Muscle of arm (tissue), 1 donor: ENCODE measurements at regions not wholly inside any gene's neighbourhood (a gene's known extent, or its start where the extent isn't known, plus 50 kb on each side); places are given as distances from the start of the nearest gene placed in this dataset.

ENCODE experiments used
- DNase-seq: peaks from one replicate; pipeline ENCODE4 v3.0.0-alpha.2; 2013

- DNase-seq, result no peak
Measured at GRCh38 chrX:20522420-20522819, 255.7 kb upstream of the RPS6KA3 start.

- DNase-seq, result no peak
Measured at GRCh38 chrX:20521222-20521621, 254.5 kb upstream of the RPS6KA3 start.

- DNase-seq, result no peak
Measured at GRCh38 chrX:20519826-20520225, 253.1 kb upstream of the RPS6KA3 start.

DNA sequence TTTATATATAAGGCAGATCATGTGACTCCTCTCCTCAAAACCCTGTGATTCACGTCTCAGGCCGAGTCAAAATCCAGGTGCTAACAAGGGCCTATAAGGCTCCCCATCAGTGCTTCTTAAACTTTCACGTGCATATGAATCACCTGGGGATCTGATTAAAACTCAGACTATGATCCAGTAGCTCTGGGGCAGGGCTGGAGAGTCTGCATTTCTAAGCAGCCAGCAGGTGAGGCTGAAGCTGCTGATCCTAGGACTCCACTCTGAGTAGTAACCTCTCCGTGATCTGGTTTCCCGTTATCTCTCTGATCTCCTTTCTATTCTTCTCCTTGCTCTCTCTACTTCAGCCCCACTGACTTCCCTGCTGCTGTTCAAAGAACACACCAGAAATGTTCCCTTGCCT lies 252.4 kb upstream of the RPS6KA3 start:
- no peak for DNase-seq

DNA sequence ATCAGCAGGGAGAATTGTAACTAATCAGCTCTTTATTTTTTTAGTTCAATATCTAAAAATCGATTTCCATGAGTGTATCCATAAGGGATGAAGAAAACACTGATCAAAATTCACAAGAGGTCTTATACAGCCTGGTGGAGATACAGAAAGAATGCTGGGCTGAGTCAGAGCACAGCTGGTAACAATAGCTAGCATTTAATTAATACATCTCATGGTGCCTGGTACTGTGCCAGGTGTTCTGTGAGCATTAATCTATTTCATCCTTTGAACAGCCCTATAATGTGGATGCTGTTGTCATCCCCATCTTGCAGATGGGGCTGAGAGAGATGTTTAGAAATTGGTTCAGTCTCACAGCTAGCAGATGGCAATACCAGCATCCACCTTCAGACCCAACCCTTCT lies 250.9 kb upstream of the RPS6KA3 start:
- DNase-seq, result no peak

- no peak for DNase-seq
Measured at GRCh38 chrX:20515841-20516461, 249.2 kb upstream of the RPS6KA3 start.

GRCh38 chrX:20514358-20514757 lies 247.6 kb upstream of the RPS6KA3 start:
- no peak for DNase-seq

- DNase-seq, result no peak
Measured at GRCh38 chrX:20513185-20513584, 246.5 kb upstream of the RPS6KA3 start.

DNA sequence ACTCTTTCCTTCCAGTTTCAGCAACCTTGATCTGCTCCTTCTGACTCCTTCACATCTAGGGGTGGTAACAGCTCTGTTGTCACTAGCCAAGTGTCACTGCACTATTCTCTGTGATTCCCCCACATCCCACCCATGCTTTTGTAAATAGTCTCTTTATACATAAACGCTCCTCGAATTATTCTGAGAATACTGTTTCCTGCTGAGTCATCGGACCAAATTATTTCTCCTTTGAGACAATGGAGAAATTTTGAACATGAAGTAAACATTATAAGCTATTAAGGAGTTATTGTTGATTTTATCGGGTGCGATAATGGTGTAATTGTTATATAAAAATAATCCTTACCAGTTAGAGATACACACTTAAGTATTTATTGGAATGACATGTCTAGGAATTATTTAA lies 245.1 kb upstream of the RPS6KA3 start:
- no peak for DNase-seq

DNA sequence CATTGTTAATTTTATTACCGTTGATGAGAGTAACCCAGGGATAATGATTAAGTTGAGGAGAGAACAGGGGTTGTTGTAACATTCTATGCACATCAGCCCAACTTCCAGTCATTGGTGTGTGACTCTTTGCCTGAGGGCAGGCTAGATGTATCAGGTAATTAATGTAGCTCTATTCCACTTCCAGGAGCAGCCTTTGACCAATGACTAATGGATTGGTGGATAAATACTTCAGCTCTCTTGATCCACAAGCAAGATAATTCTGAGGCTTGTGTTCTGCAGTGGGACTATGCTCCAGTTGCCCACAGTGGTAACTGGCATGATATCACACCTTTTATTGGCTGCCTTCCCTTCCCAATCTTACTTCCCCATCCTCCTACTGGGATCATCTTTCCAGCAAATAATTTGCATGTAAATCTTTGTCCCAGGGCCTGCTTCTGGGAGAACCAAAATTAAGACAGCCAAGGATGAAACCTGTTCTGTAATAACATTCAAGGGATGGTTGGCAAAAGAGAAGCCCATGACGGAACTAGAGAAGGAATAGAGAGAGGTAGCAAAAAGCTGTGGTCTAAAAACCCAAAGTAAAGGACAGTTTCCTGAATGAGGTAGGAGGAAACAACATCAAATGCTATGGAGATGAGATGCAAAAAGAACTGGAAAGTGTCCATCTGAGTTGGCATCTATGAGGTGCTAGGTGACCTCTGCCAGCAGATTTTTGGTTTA lies 241.4 kb upstream of the RPS6KA3 start:
- DNase-seq, result no peak

DNA sequence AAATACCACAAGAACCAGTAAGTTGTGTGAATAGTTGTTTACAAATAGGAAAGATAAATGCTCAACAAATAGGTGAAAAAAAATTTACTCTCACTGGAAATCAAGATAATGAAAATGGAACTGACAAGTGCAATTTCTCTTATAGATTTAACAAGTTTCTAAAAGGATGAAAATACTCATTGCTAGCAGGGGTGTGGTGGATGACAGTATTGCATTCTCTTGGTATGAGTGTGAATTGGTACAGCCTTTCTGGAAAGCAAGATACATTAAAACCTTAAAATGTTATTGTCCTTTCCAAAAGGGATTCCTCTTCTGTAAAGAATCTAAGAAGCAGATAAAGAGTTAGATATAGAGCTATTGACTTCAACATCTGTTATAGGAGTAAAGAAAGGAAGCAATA lies 240.0 kb upstream of the RPS6KA3 start:
- DNase-seq, result no peak

DNA sequence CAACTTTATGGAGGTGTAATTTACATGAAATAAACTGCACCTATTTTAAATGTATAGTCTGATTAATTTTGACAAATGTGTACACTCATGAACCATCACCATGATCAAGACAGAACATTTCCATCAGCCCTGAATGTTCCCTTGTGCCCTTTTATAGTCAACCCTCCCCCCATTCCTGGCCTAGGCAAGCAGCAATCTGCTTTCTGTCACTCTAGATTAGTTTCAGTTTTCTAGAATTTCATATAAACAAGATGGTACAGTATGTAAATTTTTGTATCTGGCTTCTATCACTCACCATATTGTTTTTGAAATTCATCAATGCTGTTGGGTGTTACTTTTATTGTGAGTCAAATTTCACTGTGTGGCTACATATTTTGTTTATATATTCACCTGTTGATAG lies 234.2 kb upstream of the RPS6KA3 start:
- DNase-seq, result no peak

DNA sequence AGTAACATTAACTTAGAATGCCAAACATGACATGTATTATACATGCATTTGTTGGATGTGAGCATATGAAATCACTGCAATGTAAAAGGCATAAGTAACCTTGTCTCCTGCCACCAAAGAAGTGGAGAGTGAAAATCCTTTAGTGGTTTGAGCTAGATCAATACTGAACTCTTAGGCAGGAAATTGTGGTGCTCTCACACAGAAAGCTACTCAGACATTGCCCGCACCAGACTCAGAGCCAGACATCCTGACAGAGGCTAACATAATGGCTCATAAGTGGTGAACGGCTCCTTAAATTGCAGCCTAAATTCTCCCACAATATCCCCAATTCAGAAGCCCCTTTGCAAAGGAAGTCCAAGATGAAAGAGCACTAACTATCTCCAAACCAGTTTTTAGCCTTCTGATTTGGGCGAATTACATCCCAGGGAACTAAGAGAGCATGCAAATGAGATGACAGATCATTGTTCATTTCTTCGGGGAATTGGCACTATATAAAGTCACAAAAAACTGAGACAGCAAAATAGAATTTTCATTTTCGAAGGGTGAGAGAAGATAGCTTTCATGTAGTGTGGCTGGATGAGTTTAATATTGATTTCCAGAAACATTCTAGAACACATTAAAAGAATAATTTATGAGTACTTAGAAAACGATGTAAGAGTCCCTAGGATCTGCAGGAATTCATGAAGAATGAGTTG lies 233.6 kb upstream of the RPS6KA3 start:
- DNase-seq, result no peak

DNA sequence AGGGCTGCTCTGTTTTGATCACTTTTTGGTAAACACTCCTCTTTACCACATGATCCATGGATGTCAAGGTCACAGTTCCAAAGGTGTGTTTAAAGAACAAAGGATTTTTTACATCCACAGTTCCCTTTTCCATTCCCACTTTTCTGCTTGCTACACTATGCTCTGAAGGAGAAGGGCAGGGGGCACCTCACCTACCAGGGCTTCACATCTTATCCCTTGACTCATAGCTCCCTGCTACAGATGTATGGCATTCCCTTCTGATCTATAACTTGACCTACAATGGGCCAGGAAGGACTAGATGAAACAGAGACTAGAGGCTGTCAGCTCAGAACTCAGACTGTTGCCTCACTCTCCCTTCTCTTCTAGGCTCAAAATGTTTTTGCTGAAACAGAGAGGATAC lies 233.1 kb upstream of the RPS6KA3 start:
- no peak for DNase-seq

- DNase-seq, result no peak
Measured at GRCh38 chrX:20498851-20499635, 232.3 kb upstream of the RPS6KA3 start.

- DNase-seq, result no peak
Measured at GRCh38 chrX:20495575-20495974, 228.9 kb upstream of the RPS6KA3 start.

- DNase-seq, result no peak
Measured at GRCh38 chrX:20488473-20488872, 221.8 kb upstream of the RPS6KA3 start.

- no peak for DNase-seq
Measured at GRCh38 chrX:20487227-20487626, 220.5 kb upstream of the RPS6KA3 start.

DNA sequence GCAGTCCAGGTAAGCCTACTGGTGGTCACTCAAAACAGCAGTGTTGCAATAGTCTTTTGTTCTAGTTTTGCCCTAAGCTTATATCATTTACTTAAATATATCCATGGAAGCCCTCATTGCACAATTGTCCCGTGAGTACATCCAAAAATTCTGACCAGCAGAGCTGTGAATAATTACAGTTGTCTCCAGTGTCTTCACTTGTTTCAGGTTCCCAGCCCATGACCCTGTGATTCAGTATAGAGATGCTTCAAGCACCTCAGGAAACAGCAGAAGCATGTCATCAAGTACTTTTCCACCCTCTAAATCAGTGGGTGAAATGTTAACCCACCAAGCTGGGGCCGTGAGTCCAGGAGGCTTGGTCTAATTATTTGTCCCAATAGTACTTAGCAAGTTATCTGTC lies 214.9 kb upstream of the RPS6KA3 start:
- no peak for DNase-seq

- no peak for DNase-seq
Measured at GRCh38 chrX:20479896-20480295, 213.2 kb upstream of the RPS6KA3 start.

GRCh38 chrX:20479048-20479447 lies 212.3 kb upstream of the RPS6KA3 start:
- DNase-seq, result no peak

DNA sequence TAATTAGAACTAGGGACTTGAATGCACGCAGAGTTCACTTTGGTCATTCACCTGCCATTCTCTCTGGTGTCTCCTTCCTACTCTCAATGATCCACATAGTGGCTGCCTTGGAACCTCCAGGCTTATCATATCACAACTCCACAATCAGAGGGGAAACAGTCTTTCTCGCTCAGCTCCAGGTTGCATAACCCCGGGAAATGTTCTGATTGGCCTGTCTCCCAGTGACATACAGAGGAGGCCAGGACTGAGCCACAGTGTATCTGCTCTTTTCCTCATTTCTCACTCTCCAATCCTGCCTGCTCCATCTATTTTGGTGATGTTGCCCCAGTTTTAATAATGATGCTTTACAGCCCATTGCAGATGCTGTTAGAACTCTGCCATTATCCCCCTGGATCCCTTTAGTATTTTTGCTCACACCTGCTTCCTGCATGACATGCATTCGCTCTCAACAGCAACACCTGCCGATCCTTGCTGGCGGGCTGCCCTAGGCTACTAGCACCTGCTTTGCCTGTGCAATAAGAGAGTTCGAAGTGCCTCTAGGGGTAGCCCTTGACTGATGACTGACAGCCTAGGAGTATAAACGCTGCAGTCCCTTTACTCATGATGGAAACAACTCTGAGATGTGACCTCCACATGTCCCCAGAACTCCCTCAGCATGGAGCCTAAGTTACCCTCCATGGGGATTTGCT lies 211.3 kb upstream of the RPS6KA3 start:
- no peak for DNase-seq
